ENCODE measurements at regions not wholly inside any gene's neighbourhood (a gene's known extent, or its start where the extent isn't known, plus 50 kb on each side); places are given as distances from the start of the nearest gene placed in this dataset.

DNA sequence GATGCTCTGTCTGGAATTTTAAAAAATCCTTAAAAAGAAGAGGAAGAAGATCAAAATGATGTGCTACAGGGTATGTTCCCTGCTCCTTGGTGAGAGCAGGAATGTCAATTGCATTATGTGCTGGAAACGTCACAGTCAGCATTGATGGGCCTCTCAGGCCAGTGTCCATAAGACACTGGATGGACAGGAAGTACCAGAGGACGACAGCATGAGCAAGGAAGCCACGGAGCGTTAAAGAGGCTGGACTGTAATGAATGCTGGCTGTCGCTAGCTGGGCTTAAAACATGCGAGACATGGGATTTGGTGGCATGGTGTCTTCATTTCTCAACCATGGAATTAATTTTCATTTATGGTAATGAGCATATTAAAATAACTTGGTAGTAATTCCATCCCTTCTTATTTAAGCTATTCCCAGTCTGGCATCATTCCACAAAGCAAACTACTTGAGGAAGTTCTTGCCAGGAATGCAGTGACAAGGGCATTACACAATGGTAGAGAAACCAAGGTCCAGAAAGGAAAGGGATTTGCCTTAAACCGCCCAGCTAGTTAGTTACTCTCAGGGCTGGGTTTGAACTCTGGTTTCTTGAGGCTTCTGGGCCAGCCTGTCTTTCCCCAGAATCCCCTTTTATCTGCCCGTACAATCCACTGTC is 166.6 kb upstream of the SOX4 start:
- Histone ChIP-seq H3K36me3 (ENCODE audit: control insufficient read depth in 1 of 2, insufficient read depth in 2 of 2, low read length in 2 of 2) (no peaks in the 10 kb centered on the region), H3K9me3 (ENCODE audit: control insufficient read depth in 1 of 2, insufficient read depth in 1 of 2, low read depth in 1 of 2, low read length in 2 of 2) (peaks cover 0 to 6% of the 10 kb centered on the region in 2 experiments; a peak in 1 of 4 replicates), H3K9me2 (ENCODE audit: insufficient read depth) (no peaks in the 10 kb centered on the region), H2AFZ (ENCODE audit: low read depth, low read length, poor library complexity, severe bottlenecking) (no peak overlapping the region), H3K4me3 (replicated peaks in 1 of 2; ENCODE audit: low read depth in 1 of 2, low read length in 2 of 2) (no peak overlapping the region), H4K20me1 (ENCODE audit: insufficient read depth) (no peaks in the 10 kb centered on the region), H3K79me2 (ENCODE audit: insufficient read depth, low read length) (no peaks in the 10 kb centered on the region), H3K27ac (ENCODE audit: low read depth, low read length) (no peak overlapping the region), H3K4me2 (ENCODE audit: low read length) (no peak overlapping the region), H3K9ac (ENCODE audit: low read length) (no peak overlapping the region), H3K4me1 (ENCODE audit: control insufficient read depth in 1 of 2, insufficient read depth in 2 of 2, low read length in 2 of 2) (no peaks in the 10 kb centered on the region), H3K27me3 (ENCODE audit: insufficient read depth, low read length) (no peaks in the 10 kb centered on the region)
- ChIA-PET POLR2A (no interaction called here), RAD21 (ENCODE audit: low non-redundant PET in 1 of 2, low total read pairs in 2 of 2, uncharacterized antibody in 2 of 2, unreplicated experiment in 2 of 2) (no interaction called here), CTCF (no interaction called here)
- no TSS peak for BruUV-seq (replicated peaks)
- DNase-seq (ENCODE audit: low read depth, low spot score), result no peak
- TF ChIP-seq RAD21 (IDR thresholded peaks at IDR 0.05; ENCODE audit: low read depth) (no peak), SP1 (IDR thresholded peaks at IDR 0.05; ENCODE audit: low read depth) (no peak), CBX3 (IDR thresholded peaks at IDR 0.05; ENCODE audit: low read depth) (no peak), POLR2A (IDR thresholded peaks at IDR 0.05; ENCODE audit: borderline replicate concordance, extremely low read depth, insufficient read depth, insufficient read length) (no peak), YY1 (IDR thresholded peaks at IDR 0.05; ENCODE audit: extremely low read depth, insufficient replicate concordance, low read depth, low read length) (no peak)
- no peak for ATAC-seq
- intact Hi-C loops (cut with micrococcal nuclease), result no loop called here

DNA sequence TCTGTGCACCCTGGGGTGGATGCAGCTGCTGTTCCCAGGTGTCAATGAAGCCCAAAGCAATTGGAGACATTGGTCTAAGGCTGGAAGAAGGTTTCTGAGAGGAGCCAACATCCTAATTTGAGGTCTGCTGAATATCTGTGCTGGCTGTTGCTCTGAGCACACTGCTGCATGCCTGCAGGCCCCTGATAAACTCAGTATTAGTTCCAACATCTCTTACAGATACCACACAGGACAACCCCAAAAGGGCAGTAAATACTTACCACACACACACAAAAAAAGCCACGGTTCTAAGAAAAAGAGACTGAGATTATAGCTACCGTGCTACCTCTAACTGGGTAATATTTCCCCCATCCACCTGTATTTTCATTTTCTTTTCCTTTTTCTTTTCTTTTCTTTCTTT is 164.3 kb upstream of the SOX4 start:
- H3K9me2 ChIP-seq (ENCODE audit: insufficient read depth), result no peaks in the 10 kb centered on the region
- intact Hi-C loops (cut with micrococcal nuclease), result no loop called here
- no peaks in the 10 kb centered on the region for H3K36me3 ChIP-seq (ENCODE audit: control insufficient read depth in 1 of 2, insufficient read depth in 2 of 2, low read length in 2 of 2)
- H2AFZ ChIP-seq (ENCODE audit: low read depth, low read length, poor library complexity, severe bottlenecking), result no peak overlapping the region
- ChIA-PET RAD21 (ENCODE audit: low non-redundant PET in 1 of 2, low total read pairs in 2 of 2, uncharacterized antibody in 2 of 2, unreplicated experiment in 2 of 2) (no interaction called here), POLR2A (no interaction called here), CTCF (no interaction called here)
- no TSS peak for BruUV-seq (replicated peaks)
- no peak overlapping the region for H3K9ac ChIP-seq (ENCODE audit: low read length)
- no peaks in the 10 kb centered on the region for H4K20me1 ChIP-seq (ENCODE audit: insufficient read depth)
- H3K4me1 ChIP-seq (ENCODE audit: control insufficient read depth in 1 of 2, insufficient read depth in 2 of 2, low read length in 2 of 2), result peaks cover 0 to 5% of the 10 kb centered on the region in 2 experiments; a peak in 1 of 4 replicates
- no peak overlapping the region for H3K4me3 ChIP-seq (replicated peaks in 1 of 2; ENCODE audit: low read depth in 1 of 2, low read length in 2 of 2)
- DNase-seq (ENCODE audit: low read depth, low spot score) (no peak), ATAC-seq (no peak)
- no peak overlapping the region for H3K4me2 ChIP-seq (ENCODE audit: low read length)
- H3K9me3 ChIP-seq (ENCODE audit: control insufficient read depth in 1 of 2, insufficient read depth in 1 of 2, low read depth in 1 of 2, low read length in 2 of 2), result peaks cover 0 to 6% of the 10 kb centered on the region in 2 experiments; a peak in 1 of 4 replicates
- H3K27ac ChIP-seq (ENCODE audit: low read depth, low read length), result no peak overlapping the region
- H3K27me3 ChIP-seq (ENCODE audit: insufficient read depth, low read length), result no peaks in the 10 kb centered on the region
- H3K79me2 ChIP-seq (ENCODE audit: insufficient read depth, low read length), result no peaks in the 10 kb centered on the region
- TF ChIP-seq CEBPB (IDR thresholded peaks at IDR 0.05; ENCODE audit: low read depth), result no peak
- TF ChIP-seq, protein P1, sequence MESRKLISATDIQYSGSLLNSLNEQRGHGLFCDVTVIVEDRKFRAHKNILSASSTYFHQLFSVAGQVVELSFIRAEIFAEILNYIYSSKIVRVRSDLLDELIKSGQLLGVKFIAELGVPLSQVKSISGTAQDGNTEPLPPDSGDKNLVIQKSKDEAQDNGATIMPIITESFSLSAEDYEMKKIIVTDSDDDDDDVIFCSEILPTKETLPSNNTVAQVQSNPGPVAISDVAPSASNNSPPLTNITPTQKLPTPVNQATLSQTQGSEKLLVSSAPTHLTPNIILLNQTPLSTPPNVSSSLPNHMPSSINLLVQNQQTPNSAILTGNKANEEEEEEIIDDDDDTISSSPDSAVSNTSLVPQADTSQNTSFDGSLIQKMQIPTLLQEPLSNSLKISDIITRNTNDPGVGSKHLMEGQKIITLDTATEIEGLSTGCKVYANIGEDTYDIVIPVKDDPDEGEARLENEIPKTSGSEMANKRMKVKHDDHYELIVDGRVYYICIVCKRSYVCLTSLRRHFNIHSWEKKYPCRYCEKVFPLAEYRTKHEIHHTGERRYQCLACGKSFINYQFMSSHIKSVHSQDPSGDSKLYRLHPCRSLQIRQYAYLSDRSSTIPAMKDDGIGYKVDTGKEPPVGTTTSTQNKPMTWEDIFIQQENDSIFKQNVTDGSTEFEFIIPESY (IDR thresholded peaks at IDR 0.05; ENCODE audit: extremely low read depth, insufficient replicate concordance, low read length), result no peak
- TF ChIP-seq, protein P2, sequence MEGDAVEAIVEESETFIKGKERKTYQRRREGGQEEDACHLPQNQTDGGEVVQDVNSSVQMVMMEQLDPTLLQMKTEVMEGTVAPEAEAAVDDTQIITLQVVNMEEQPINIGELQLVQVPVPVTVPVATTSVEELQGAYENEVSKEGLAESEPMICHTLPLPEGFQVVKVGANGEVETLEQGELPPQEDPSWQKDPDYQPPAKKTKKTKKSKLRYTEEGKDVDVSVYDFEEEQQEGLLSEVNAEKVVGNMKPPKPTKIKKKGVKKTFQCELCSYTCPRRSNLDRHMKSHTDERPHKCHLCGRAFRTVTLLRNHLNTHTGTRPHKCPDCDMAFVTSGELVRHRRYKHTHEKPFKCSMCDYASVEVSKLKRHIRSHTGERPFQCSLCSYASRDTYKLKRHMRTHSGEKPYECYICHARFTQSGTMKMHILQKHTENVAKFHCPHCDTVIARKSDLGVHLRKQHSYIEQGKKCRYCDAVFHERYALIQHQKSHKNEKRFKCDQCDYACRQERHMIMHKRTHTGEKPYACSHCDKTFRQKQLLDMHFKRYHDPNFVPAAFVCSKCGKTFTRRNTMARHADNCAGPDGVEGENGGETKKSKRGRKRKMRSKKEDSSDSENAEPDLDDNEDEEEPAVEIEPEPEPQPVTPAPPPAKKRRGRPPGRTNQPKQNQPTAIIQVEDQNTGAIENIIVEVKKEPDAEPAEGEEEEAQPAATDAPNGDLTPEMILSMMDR (IDR thresholded peaks at IDR 0.05 in 2 of 3, conservative IDR thresholded peaks at IDR 0.05 in 1 of 3; ENCODE audit: borderline replicate concordance in 1 of 3, insufficient read depth in 1 of 3, low read depth in 2 of 3, low read length in 2 of 3), result no peak
- TF ChIP-seq RAD21 (IDR thresholded peaks at IDR 0.05; ENCODE audit: low read depth), result no peak
- no peak for TF ChIP-seq ZNF274 (IDR thresholded peaks at IDR 0.05; ENCODE audit: low read depth, low read length)
- no peak for TF ChIP-seq SIN3A (IDR thresholded peaks at IDR 0.05; ENCODE audit: low read depth)
- no peak for TF ChIP-seq EGR1 (IDR thresholded peaks at IDR 0.05; ENCODE audit: low read depth)
- TF ChIP-seq, protein P3, sequence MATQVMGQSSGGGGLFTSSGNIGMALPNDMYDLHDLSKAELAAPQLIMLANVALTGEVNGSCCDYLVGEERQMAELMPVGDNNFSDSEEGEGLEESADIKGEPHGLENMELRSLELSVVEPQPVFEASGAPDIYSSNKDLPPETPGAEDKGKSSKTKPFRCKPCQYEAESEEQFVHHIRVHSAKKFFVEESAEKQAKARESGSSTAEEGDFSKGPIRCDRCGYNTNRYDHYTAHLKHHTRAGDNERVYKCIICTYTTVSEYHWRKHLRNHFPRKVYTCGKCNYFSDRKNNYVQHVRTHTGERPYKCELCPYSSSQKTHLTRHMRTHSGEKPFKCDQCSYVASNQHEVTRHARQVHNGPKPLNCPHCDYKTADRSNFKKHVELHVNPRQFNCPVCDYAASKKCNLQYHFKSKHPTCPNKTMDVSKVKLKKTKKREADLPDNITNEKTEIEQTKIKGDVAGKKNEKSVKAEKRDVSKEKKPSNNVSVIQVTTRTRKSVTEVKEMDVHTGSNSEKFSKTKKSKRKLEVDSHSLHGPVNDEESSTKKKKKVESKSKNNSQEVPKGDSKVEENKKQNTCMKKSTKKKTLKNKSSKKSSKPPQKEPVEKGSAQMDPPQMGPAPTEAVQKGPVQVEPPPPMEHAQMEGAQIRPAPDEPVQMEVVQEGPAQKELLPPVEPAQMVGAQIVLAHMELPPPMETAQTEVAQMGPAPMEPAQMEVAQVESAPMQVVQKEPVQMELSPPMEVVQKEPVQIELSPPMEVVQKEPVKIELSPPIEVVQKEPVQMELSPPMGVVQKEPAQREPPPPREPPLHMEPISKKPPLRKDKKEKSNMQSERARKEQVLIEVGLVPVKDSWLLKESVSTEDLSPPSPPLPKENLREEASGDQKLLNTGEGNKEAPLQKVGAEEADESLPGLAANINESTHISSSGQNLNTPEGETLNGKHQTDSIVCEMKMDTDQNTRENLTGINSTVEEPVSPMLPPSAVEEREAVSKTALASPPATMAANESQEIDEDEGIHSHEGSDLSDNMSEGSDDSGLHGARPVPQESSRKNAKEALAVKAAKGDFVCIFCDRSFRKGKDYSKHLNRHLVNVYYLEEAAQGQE (IDR thresholded peaks at IDR 0.05; ENCODE audit: low read depth), result no peak
- no peak for TF ChIP-seq EZH2phosphoT487 (IDR thresholded peaks at IDR 0.05; ENCODE audit: borderline replicate concordance)

Measured in HCT116 (cell line).